ENCODE measurements at regions not wholly inside any gene's neighbourhood (a gene's known extent, or its start where the extent isn't known, plus 50 kb on each side); places are given as distances from the start of the nearest gene placed in this dataset.
"Not testable (repeated sequence)": the region's sequence is repeated elsewhere in the genome, so short reads cannot be mapped to it uniquely, and the experiment has no call there.

DNA sequence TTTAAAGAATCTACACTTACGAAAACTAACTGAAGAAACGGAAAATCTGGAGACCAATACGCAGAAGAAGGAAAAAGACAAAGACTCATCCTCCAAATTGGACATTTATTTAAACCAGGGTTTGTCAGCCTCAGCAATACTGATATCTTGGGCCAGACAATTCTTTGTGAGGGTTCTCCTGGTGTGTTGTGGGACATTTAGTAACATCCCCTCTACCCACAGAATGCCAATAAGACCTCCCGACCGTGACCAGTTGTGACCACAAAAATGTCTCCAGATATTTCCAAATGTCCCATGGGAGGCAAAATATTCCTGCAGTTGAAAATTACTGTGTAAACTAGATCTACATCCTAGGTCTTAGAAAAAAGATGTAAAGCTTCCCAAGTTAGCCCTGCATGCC, 50.3 kb upstream of the ZSCAN2 start:
- FAIRE-seq: not testable (repeated sequence)

Measured in colon (tissue), 2 donors.